GM21423 (cell line): ENCODE measurements at regions not wholly inside any gene's neighbourhood (a gene's known extent, or its start where the extent isn't known, plus 50 kb on each side); places are given as distances from the start of the nearest gene placed in this dataset.
"Not testable (repeated sequence)": the region's sequence is repeated elsewhere in the genome, so short reads cannot be mapped to it uniquely, and the experiment has no call there.

Experiments used
- ATAC-seq: cut with Tn5 transposase; IDR thresholded peaks from one replicate; pipeline ENCODE4 v1.9.1; 2021; ENCODE audit warnings: mild to moderate bottlenecking, moderate library complexity; ENCODE audit not compliant: unreplicated experiment

- ATAC-seq, result not testable (repeated sequence)
Measured at GRCh38 chr11:37301405-37301804, 703.4 kb upstream of the RAG2 start.

- no peak for ATAC-seq
Measured at GRCh38 chr11:37298173-37298572, 700.1 kb upstream of the RAG2 start.

- ATAC-seq, result no peak
Measured at GRCh38 chr11:37286890-37287289, 688.9 kb upstream of the RAG2 start.

GRCh38 chr11:37282367-37282766 is 684.3 kb upstream of the RAG2 start:
- no peak for ATAC-seq

- ATAC-seq, result no peak
Measured at GRCh38 chr11:37280200-37280599, 682.2 kb upstream of the RAG2 start.

GRCh38 chr11:37277896-37278465 is 679.9 kb upstream of the RAG2 start:
- no peak for ATAC-seq

- no peak for ATAC-seq
Measured at GRCh38 chr11:37264783-37265182, 666.7 kb upstream of the RAG2 start.

GRCh38 chr11:37264060-37264459 is 666.0 kb upstream of the RAG2 start:
- no peak for ATAC-seq

- ATAC-seq, result not testable (repeated sequence)
Measured at GRCh38 chr11:37263467-37263866, 665.4 kb upstream of the RAG2 start.

GRCh38 chr11:37259734-37260133 is 661.7 kb upstream of the RAG2 start:
- ATAC-seq, result no peak

- no peak for ATAC-seq
Measured at GRCh38 chr11:37248145-37248544, 650.1 kb upstream of the RAG2 start.

GRCh38 chr11:37246092-37246491 is 648.1 kb upstream of the RAG2 start:
- not testable (repeated sequence) for ATAC-seq

- ATAC-seq, result no peak
Measured at GRCh38 chr11:37230865-37231264, 632.8 kb upstream of the RAG2 start.

GRCh38 chr11:37223962-37224361 is 625.9 kb upstream of the RAG2 start:
- no peak for ATAC-seq

GRCh38 chr11:37203006-37203405 is 605.0 kb upstream of the RAG2 start:
- ATAC-seq, result no peak

GRCh38 chr11:37199082-37199481 is 601.0 kb upstream of the RAG2 start:
- no peak for ATAC-seq

- ATAC-seq, result no peak
Measured at GRCh38 chr11:37184326-37184725, 586.3 kb upstream of the RAG2 start.

- ATAC-seq, result no peak
Measured at GRCh38 chr11:37182031-37182430, 584.0 kb upstream of the RAG2 start.

GRCh38 chr11:37177721-37178120 is 579.7 kb upstream of the RAG2 start:
- no peak for ATAC-seq

- ATAC-seq, result no peak
Measured at GRCh38 chr11:37171451-37171850, 573.4 kb upstream of the RAG2 start.

GRCh38 chr11:37170311-37170710 is 572.3 kb upstream of the RAG2 start:
- no peak for ATAC-seq

- ATAC-seq, result not testable (repeated sequence)
Measured at GRCh38 chr11:37145434-37145833, 547.4 kb upstream of the RAG2 start.

GRCh38 chr11:37142591-37142990 is 544.6 kb upstream of the RAG2 start:
- ATAC-seq, result no peak
